Transverse colon (tissue), 4 donors: ENCODE measurements at regions not wholly inside any gene's neighbourhood (a gene's known extent, or its start where the extent isn't known, plus 50 kb on each side); places are given as distances from the start of the nearest gene placed in this dataset.
"Not testable (repeated sequence)": the region's sequence is repeated elsewhere in the genome, so short reads cannot be mapped to it uniquely, and the experiment has no call there.

Experiments
- DNase-seq: peaks from one replicate; pipeline ENCODE4 v3.0.0-alpha.2; 2019
- H3K27ac ChIP-seq, 4 donors: fragments of 200-600 bp; sonication (generic); 2 replicates each; pipeline ENCODE4 v1.5.1; 2016 to 2018; ENCODE audit warnings: inconsistent platforms in 4 of 4
- H3K27me3 ChIP-seq: fragments of 200-600 bp; sonication (generic); 2 replicates; pipeline ENCODE4 v1.5.1; 2017; ENCODE audit warnings: inconsistent platforms
- H3K36me3 ChIP-seq, 4 donors: fragments of 200-600 bp; sonication (generic); 2 replicates each; pipeline ENCODE4 v1.5.1; 2017 to 2019; ENCODE audit warnings: inconsistent platforms in 4 of 4
- H3K4me1 ChIP-seq, 4 donors: fragments of 200-600 bp; sonication (generic); 2 replicates each; pipeline ENCODE4 v1.5.1; 2017 to 2020; ENCODE audit warnings: inconsistent platforms in 4 of 4
- H3K4me3 ChIP-seq, 4 donors: fragments of 200-600 bp; sonication (generic); 1 replicate in 1 of 4; 2 replicates in 3 of 4; pipeline versions ENCODE4 v1.5.1 to v1.6.1; 2017 to 2019; ENCODE audit warnings: inconsistent platforms in 4 of 4
- H3K9me3 ChIP-seq, 2 donors: fragments of 200-600 bp; sonication (generic); 2 replicates each; pipeline ENCODE4 v1.5.1; 2017 to 2019; ENCODE audit warnings: inconsistent platforms in 2 of 2
- WGBS, 2 donors: methylation state at CpG; one replicate each; pipeline ENCODE4 v1.1.5; 2018; ENCODE audit warnings: low coverage in 1 of 2; 5-methylcytosine and 5-hydroxymethylcytosine counted together
- in situ Hi-C, 4 donors: fragments of 200-750 bp; cut with MboI; loops; one replicate each; pipeline versions ENCODE4 v1.15.0 to v1.15.1; 2017; ENCODE audit warnings: low sequenced_read_pairs in 3 of 4, low pct_ligation_motif_present in 1 of 4, low pct_unique_long_range_greater_than_20kb in 1 of 4
- intact Hi-C: fragments of 100-400 bp; cut with DNase I; formaldehyde crosslinking; loops from one replicate; pipeline ENCODE4 v1.15.1; 2023; ENCODE audit warnings: low total_unique reads

DNA sequence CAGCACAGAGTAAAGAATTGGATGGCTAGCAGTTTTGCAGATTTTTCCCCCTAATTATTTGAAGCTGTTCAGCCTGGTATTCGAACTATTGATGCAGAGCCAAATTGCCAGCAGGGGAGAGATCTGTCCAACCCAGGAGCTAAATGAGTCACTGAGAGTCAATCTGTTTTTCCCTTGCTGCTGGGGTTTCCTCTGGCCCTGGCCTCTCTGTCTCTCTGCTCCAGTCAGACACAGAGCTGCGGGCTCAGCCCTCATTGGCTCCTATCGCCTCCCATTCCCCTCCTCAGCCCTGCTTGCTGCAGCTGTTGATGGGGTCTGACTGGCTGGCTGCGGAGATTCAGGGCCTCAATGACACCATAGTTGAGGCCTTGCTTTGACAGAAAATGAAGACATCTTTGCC is 284.9 kb upstream of the NOTCH2NLA start:
- DNase-seq, in situ Hi-C loops, H3K27ac ChIP-seq, H3K4me1 ChIP-seq, H3K27me3 ChIP-seq, H3K4me3 ChIP-seq, H3K36me3 ChIP-seq, H3K9me3 ChIP-seq, intact Hi-C loops: not testable (repeated sequence)
- no CpG with 5 or more reads among the region's 4 CpGs for WGBS, 2 donors

DNA sequence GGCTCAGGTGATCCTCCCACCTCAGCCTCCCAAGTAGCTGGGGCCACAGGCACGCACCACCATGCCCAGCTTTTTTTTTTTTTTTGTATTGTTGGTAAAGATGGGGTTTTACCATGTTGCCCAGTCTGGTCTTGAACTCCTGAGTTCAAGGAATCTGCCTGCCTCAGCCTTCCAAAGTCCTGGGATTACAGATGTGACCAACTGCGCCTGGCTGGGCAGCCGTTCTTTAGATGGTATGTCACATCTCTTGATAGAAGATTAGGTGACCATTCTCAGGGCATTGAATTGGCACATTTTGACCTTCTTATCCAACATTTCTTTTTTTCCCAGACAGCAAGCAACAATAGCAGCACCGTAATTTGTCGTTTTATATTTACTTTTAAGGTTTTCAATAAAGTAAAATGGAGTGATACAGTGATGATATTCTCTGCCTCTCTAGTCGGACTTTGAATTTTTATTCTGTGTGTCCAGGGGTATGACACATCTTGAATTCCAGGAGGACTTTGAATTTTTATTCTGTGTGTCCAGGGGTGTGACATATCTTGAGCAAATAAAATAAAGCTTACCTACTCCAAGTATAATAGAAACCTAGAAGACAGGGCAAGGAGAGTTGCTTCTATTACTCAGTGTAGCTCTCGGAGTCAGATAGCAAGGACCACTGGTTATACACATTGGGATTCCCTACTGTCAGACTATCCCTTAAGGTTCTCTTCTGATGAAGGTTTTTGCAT is 282.4 kb upstream of the NOTCH2NLA start:
- DNase-seq, H3K4me1 ChIP-seq, H3K9me3 ChIP-seq, H3K36me3 ChIP-seq, H3K27ac ChIP-seq, H3K27me3 ChIP-seq, intact Hi-C loops, in situ Hi-C loops, H3K4me3 ChIP-seq: not testable (repeated sequence)
- no CpG with 5 or more reads among the region's 7 CpGs for WGBS, 2 donors

DNA sequence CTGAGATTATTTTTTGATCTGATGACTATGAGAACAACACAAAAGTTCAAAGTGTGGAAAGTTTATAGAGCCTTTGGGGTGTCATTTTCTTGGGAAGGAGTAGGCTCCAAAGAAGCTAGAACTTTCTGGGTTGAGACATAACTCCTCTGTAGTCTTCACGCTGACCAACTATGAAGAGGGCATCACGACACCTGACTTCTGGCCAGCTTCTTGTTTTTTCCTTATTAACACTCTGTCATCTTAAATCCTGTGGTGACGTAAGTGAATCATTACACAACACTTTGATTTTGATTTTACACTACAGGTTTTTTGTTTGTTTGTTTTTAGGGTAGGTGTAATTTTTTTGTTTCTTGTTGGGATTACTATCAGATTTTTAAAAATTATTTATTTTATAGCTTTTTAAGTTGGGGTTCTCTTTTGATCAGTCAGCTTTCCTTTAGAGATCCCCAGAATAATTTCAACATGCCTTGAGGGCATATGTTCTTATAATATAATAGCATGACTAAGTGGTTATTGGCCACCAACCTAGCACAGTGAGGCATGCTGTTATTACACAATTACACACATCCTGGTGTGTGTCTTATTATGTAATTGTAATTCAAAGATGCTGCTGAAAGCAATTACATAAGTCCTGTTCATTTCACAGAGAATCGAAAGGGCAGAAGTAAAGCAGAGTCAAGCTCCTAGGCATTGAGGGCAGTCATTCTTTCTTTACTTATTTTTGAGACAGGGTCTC is 281.6 kb upstream of the NOTCH2NLA start:
- in situ Hi-C loops, intact Hi-C loops, H3K36me3 ChIP-seq, DNase-seq, H3K27me3 ChIP-seq, H3K27ac ChIP-seq, H3K4me1 ChIP-seq, H3K4me3 ChIP-seq, H3K9me3 ChIP-seq: not testable (repeated sequence)
- no CpG with 5 or more reads among the region's 4 CpGs for WGBS, 2 donors

DNA sequence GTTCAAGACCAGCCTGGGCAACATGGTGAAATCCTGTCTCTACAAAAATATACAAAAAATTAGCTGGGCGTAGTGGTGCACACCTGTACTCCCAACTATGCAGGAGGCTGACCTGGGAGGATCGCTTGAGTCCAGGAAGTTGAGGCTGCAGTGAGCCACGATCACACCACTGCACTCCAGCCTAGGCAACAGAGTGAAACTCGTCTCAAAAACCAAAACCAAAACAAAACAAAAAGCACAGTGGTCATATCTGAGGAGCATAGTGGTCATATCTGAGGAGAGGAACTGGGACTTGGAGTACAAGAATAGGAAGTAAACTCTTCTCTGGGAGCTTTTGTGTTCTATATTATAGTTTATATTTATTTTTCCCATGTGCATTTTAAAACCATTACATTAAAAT is 275.3 kb upstream of the NOTCH2NLA start:
- 67% methylated on average over 1 of the region's 4 CpGs; no CpG with 5 or more reads in 1 of the 2 donors for WGBS, 2 donors
- DNase-seq, H3K4me3 ChIP-seq, H3K9me3 ChIP-seq, intact Hi-C loops, H3K27me3 ChIP-seq, in situ Hi-C loops, H3K4me1 ChIP-seq, H3K27ac ChIP-seq, H3K36me3 ChIP-seq: not testable (repeated sequence)

DNA sequence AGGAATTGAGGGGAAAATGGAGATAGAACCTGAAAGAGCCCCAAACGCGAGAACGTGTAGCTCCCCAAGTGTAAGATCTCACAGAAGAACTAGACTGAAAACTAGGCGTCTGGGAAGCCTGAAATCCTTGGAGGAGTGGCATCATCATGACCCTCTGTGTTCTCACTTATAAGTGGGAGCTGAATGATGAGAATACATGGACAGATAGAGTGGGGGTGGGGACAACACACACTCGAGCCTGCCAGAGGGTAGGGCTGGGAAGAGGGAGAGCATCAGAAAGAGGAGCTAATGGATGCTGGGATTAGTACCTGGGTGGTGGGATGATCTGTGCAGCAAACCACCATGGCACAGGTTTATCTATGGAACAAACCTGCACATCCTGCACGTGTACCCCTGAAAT is 258.7 kb upstream of the NOTCH2NLA start:
- H3K36me3 ChIP-seq, in situ Hi-C loops, H3K27ac ChIP-seq, DNase-seq, intact Hi-C loops, H3K4me1 ChIP-seq, H3K4me3 ChIP-seq, H3K9me3 ChIP-seq, H3K27me3 ChIP-seq: not testable (repeated sequence)
- no CpG with 5 or more reads among the region's 6 CpGs for WGBS, 2 donors

DNA sequence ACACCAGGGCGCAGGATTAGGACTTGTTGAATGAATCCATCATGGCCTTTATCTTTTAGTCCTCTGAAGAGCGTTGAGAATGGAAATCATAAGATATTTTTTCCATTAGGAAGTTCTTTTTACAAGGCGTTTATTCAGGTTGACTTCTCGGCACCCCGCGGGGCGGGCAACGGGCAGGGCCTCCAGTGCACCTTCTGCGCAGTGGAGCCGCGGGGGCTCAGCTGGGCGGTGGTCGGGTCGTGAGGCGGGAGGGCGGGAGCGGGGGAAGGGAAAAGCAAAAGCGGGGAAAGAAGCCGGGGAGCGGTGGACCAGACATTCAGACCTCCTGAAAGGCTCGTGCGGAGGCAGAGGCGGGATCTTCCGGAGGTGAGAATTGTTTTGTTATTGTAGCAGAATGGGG is 258.3 kb upstream of the NOTCH2NLA start:
- in situ Hi-C loops = not testable (repeated sequence)
- peak overlapping the region in 2 of 4 donors; percentile 42 to 58 for H3K27ac ChIP-seq

DNA sequence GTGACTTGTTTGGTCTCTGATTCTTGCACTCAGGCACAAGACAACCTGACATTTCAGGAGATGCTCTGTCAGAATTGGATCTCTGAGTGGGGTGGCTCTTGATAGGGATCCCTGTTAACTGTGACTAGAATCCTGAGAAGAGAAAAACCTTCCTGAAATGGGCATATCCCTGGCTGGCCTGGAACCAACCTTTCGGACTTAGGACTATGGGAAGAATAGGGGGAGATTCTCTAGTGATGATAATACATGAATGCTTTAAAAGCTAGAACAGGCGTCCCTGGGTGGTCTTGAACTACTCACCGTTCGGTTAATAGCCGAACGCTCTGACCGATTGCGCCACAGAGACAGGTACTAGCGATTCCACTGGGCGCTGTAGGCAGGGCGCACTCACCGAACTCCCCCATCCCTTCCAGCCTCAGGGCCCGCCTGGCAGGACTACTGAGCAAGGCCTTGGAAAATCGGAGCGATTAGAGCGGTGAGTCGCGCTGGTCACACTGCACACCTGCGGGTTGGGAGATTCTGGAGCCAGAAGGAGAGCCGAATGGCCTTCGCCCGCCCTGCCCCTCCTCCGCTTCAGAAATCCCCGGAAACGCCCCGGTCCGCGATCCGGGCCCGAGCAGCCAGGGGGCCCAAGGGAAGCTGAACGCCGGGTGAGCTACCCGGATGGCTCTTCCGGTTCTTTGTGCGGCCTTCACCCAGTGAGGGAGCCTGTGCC is 257.6 kb upstream of the NOTCH2NLA start:
- intact Hi-C loops, H3K9me3 ChIP-seq, in situ Hi-C loops, H3K4me1 ChIP-seq, DNase-seq, H3K27me3 ChIP-seq, H3K36me3 ChIP-seq: not testable (repeated sequence)
- Histone ChIP-seq H3K27ac (peak overlapping the region; percentile 41 to 71 (median 56)), H3K4me3 (peak overlapping the region in 3 of 4 donors; percentile 28 to 38 (median 29))
- 37% methylated on average over 25 of the region's 35 CpGs; no CpG with 5 or more reads in 1 of the 2 donors for WGBS, 2 donors

More for the DNA sequence above, 258.3 kb upstream of the NOTCH2NLA start:
- DNase-seq, intact Hi-C loops, H3K36me3 ChIP-seq, H3K9me3 ChIP-seq, H3K27me3 ChIP-seq, H3K4me1 ChIP-seq: not testable (repeated sequence)
- peak overlapping the region in 3 of 4 donors; percentile 28 to 38 (median 29) for H3K4me3 ChIP-seq
- WGBS, 2 donors = no CpG with 5 or more reads among the region's 24 CpGs

DNA sequence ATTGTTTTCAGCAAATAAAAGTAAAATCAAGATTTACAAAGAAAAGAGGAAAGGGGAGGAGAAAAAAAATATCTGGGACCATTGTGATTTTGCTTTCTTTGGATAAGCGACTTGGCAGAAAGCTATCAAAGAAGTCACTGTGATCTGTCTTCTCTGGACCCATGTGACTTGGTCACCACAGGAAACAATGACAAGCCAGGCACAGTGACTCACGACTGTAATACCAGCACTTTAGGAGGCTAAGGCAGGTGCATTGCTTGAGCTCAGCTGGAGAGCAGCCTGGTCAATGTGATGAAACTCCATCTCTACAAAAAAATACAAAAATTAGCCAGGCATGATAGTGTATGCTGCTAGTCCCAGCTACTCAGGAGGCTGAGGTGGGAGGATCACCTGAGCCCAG is 255.4 kb upstream of the NOTCH2NLA start:
- H3K4me3 ChIP-seq, in situ Hi-C loops, H3K4me1 ChIP-seq, DNase-seq, H3K27me3 ChIP-seq, H3K36me3 ChIP-seq, H3K9me3 ChIP-seq, intact Hi-C loops, H3K27ac ChIP-seq: not testable (repeated sequence)
- 67% methylated on average over 1 of the region's 2 CpGs; no CpG with 5 or more reads in 1 of the 2 donors for WGBS, 2 donors

DNA sequence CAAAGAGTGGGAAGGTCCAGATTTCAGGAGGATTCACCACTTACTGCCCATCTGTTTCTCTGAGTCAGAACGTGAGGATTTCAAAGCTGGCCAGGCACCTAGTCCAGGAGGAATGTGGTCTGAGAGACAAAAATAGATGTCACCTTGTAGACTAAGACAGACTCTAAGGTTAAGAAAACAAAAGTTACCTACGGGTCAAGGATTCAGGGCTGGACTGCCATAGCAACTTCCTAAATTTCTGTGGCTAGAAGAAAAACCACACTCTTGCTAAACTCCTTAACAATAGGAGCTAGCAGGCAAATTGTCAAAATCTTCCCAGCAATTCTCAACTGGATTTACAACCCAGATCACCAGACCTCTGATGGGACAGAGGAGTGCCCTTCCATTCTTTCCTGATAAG is 250.4 kb upstream of the NOTCH2NLA start:
- H3K4me3 ChIP-seq, H3K36me3 ChIP-seq, DNase-seq, H3K27me3 ChIP-seq, intact Hi-C loops, H3K4me1 ChIP-seq, H3K27ac ChIP-seq, in situ Hi-C loops, H3K9me3 ChIP-seq: not testable (repeated sequence)
- 57% methylated on average over 1 of the region's 2 CpGs; no CpG with 5 or more reads in 1 of the 2 donors for WGBS, 2 donors
